GM23338 (cell line): ENCODE measurements at regions not wholly inside any gene's neighbourhood (a gene's known extent, or its start where the extent isn't known, plus 50 kb on each side); places are given as distances from the start of the nearest gene placed in this dataset.

Experiments used
- CREB1 ChIP-seq: fragments of 250-450 bp; sonication (Bioruptor Pico); IDR thresholded peaks from 2 replicates; pipeline ENCODE4 v1.5.0; 2020; ENCODE audit warnings: low read depth, mild to moderate bottlenecking, moderate library complexity
- EZH2 ChIP-seq: fragments of 200-600 bp; sonication (generic); IDR thresholded peaks from one replicate; pipeline ENCODE4 v1.8.0; 2017; ENCODE audit warnings: antibody characterized with exemption, mild to moderate bottlenecking, low read depth; ENCODE audit not compliant: unreplicated experiment
- NANOG ChIP-seq: IDR thresholded peaks from 2 replicates; pipeline ENCODE4 v1.6.1; 2016; ENCODE audit warnings: antibody characterized with exemption, borderline replicate concordance
- ZNF114 ChIP-seq: fragments of 250-450 bp; sonication (Bioruptor Pico); IDR thresholded peaks from 2 replicates; pipeline ENCODE4 v1.5.0; 2020; ENCODE audit warnings: mild to moderate bottlenecking, moderate library complexity
- TF ChIP-seq, protein P1 (sequence below), 2 experiments: fragments of 200-600 bp in 1 of 2; sonication (generic) in 1 of 2; conservative IDR thresholded peaks; 2 replicates each; pipeline versions ENCODE4 v1.5.1 to v1.6.1; 2016 to 2017; ENCODE audit warnings: antibody characterized with exemption in 2 of 2, low read depth in 2 of 2, mild to moderate bottlenecking in 2 of 2, moderate library complexity in 1 of 2

- TF ChIP-seq, protein P1, sequence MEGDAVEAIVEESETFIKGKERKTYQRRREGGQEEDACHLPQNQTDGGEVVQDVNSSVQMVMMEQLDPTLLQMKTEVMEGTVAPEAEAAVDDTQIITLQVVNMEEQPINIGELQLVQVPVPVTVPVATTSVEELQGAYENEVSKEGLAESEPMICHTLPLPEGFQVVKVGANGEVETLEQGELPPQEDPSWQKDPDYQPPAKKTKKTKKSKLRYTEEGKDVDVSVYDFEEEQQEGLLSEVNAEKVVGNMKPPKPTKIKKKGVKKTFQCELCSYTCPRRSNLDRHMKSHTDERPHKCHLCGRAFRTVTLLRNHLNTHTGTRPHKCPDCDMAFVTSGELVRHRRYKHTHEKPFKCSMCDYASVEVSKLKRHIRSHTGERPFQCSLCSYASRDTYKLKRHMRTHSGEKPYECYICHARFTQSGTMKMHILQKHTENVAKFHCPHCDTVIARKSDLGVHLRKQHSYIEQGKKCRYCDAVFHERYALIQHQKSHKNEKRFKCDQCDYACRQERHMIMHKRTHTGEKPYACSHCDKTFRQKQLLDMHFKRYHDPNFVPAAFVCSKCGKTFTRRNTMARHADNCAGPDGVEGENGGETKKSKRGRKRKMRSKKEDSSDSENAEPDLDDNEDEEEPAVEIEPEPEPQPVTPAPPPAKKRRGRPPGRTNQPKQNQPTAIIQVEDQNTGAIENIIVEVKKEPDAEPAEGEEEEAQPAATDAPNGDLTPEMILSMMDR (conservative IDR thresholded peaks at IDR 0.05; ENCODE audit: low read depth in 2 of 2) = no peak
- TF ChIP-seq EZH2 = no peak
- TF ChIP-seq ZNF114 (CRISPR knock-in tag) = no peak
- TF ChIP-seq CREB1 = no peak
- no peak for TF ChIP-seq NANOG
These were observed 904.6 kb upstream of the LRRN3 start for GRCh38 chr7:110186334-110186733.
